IPS DF 6.9 (cell line): ENCODE measurements at regions not wholly inside any gene's neighbourhood (a gene's known extent, or its start where the extent isn't known, plus 50 kb on each side); places are given as distances from the start of the nearest gene placed in this dataset.
"Not testable (repeated sequence)": the region's sequence is repeated elsewhere in the genome, so short reads cannot be mapped to it uniquely, and the experiment has no call there.

ENCODE experiments used
- DNase-seq: peaks from one replicate; pipeline ENCODE4 v3.0.0-alpha.2; 2013; ENCODE audit warnings: low read depth, low spot score
- H3K27ac ChIP-seq: one replicate; pipeline ENCODE4 v1.5.1; 2013; ENCODE audit warnings: low read length, control low read depth
- H3K27me3 ChIP-seq: 2 replicates; pipeline ENCODE4 v1.6.1; 2013; ENCODE audit warnings: mild to moderate bottlenecking, low read length; ENCODE audit not compliant: control insufficient read depth, insufficient read depth
- H3K36me3 ChIP-seq: 2 replicates; pipeline ENCODE4 v1.6.1; 2013; ENCODE audit warnings: low read length; ENCODE audit not compliant: control insufficient read depth, insufficient read depth
- H3K4me1 ChIP-seq: 2 replicates; pipeline ENCODE4 v1.6.1; 2013; ENCODE audit warnings: low read length; ENCODE audit not compliant: control insufficient read depth, insufficient read depth
- H3K4me3 ChIP-seq: 2 replicates; pipeline ENCODE4 v1.5.1; 2013; ENCODE audit warnings: mild to moderate bottlenecking, low read length
- H3K9me3 ChIP-seq: 2 replicates; pipeline ENCODE4 v1.6.1; 2013; ENCODE audit warnings: low read length, inconsistent platforms; ENCODE audit not compliant: control insufficient read depth, insufficient read depth
- WGBS: extraction: QIAGEN DNeasy Blood & Tissue Kit; methylation state at CpG from one replicate; pipeline ENCODE4 v1.1.7; 2013; ENCODE audit warnings: mixed read lengths, missing lambda C conversion rate; ENCODE audit not compliant: insufficient read length, insufficient coverage; 5-methylcytosine and 5-hydroxymethylcytosine counted together

DNA sequence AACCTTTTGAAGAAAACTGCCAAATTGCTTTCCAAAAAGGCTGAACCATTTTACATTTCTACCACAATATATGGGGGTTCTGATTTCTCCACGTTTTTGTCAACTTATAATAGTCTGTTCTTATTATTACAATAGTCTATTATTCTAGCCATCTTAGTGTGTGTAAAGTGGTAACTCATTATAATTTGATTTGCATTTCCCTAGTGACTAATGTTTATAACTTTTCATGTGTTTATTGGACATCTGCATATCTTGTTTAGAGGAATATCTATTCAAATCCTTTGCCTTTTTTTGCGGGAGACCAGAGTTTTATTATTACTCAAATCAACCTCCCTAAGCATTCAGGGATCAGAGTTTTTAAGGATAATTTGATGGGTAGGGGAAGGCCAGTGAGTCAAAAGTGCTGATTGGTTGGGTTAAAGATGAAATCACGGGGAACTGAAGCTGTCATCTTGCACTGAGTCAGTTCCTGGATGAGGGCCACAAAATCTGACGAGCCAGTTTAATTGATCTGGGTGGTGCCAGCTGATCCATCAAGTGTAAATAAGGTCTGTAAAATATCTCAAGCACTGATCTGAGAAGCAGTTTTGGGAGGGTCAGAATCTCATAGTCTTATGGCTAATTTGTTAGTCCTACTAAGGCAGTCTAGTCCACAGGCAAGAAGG is 303.4 kb upstream of the NCKAP5 start:
- H3K36me3 ChIP-seq: no peaks in the 10 kb centered on the region
- H3K4me1 ChIP-seq: no peaks in the 10 kb centered on the region
- H3K9me3 ChIP-seq: no peaks in the 10 kb centered on the region
- no peak for DNase-seq
- no peak overlapping the region for H3K4me3 ChIP-seq
- no peak overlapping the region for H3K27ac ChIP-seq
- H3K27me3 ChIP-seq: no peaks in the 10 kb centered on the region
- WGBS: no CpG with 5 or more reads among the region's 4 CpGs

DNA sequence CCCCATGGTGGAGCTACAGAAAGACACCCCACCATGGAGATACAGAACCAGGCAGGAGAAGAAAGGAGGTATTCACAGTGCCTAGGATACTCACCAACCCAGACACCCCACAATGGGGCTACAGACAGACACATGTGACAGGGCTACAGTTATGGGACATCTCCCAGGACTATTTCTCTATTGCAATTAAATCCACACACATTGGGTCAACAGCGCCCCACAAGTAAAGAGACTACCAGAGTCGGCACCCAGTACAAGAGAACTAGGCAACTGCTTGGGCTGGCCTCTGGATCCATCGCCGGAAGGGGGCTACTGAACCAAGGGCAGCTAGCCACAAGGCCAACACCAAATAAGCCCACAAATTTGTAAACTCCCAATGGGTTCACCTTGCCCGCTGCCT is 310.1 kb upstream of the NCKAP5 start:
- no peak overlapping the region for H3K4me3 ChIP-seq
- no peaks in the 10 kb centered on the region for H3K9me3 ChIP-seq
- no peak for DNase-seq
- no peaks in the 10 kb centered on the region for H3K4me1 ChIP-seq
- H3K27ac ChIP-seq: no peak overlapping the region
- H3K27me3 ChIP-seq: no peaks in the 10 kb centered on the region
- WGBS: no CpG with 5 or more reads among the region's 5 CpGs
- no peaks in the 10 kb centered on the region for H3K36me3 ChIP-seq

DNA sequence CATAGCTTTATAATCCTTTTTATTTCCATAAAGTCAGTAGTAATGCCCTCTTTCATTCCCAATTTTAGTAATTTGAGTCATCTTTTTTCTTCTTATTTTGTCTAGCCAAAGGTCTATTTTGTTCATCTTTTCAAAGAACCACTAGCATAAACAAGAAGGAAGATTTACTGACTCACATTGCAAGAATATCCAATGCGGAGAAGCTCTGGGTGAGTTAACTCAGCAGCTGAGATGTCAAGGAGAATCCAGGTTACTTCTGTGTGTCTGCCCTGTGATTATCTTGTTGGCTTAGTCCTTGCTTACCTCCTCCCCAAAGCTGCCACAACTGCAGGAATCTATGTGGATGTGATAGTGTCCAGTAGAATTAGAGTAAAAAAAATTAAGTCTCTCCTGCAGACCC is 311.4 kb upstream of the NCKAP5 start:
- Histone ChIP-seq H3K9me3 (no peaks in the 10 kb centered on the region), H3K4me1 (no peaks in the 10 kb centered on the region), H3K4me3 (no peak overlapping the region), H3K27ac (no peak overlapping the region), H3K36me3 (no peaks in the 10 kb centered on the region), H3K27me3 (no peaks in the 10 kb centered on the region)
- DNase-seq: no peak
- no CpG with 5 or more reads among the region's 1 CpG for WGBS

DNA sequence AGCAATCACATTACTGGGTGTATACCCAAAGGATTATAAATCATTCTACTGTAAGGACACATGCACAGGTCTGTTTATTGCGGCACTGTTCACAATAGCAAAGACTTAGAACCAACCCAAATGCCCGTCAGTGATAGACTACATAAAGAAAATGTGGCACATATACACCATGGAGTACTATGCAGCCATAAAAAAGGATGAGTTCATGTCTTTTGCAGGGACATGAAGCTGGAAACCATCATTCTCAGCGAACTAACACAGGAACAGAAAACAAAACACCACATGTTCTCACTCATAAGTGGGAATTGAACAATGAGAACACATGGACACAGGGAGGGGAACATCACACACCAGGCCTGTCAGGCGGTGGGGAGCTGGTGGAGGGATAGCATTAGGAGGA is 313.9 kb upstream of the NCKAP5 start:
- not testable (repeated sequence) for H3K4me3 ChIP-seq, H3K27me3 ChIP-seq, H3K27ac ChIP-seq, H3K9me3 ChIP-seq, DNase-seq, H3K36me3 ChIP-seq, H3K4me1 ChIP-seq
- WGBS: no CpG with 5 or more reads among the region's 4 CpGs

DNA sequence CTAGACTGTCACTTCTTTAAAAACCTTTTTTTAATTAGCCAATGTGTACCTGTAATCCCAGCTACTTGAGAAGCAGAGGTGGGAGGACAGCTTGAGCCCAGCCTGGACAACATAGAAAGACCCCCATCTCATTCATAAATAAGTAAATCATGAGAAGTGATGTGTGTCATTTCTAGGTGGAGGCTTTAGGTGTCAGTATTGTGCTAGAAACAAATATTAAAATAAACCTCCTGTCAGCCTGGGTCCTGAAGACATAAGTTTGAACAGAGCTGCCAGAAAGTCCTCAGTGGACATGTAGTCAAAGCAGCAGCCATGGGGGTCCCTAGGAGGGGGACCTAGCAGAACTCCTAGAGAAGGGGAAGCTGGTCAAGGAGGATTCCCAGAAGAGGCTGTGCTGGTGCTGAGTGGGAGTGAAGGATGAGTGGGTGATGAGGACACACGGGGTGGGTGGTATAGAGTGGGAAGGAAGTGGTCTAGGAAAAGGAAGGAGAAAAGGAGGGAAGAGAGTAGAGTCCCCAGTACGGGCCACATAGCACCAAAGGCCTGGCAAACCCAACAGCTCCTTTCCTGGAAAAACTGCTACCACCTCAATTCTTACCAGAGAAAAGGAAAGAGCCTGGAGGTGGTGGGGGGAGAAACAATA is 316.6 kb upstream of the NCKAP5 start:
- H3K27me3 ChIP-seq: no peaks in the 10 kb centered on the region
- no peaks in the 10 kb centered on the region for H3K9me3 ChIP-seq
- H3K36me3 ChIP-seq: no peaks in the 10 kb centered on the region
- H3K27ac ChIP-seq: no peak overlapping the region
- DNase-seq: no peak
- no peak overlapping the region for H3K4me3 ChIP-seq
- no peaks in the 10 kb centered on the region for H3K4me1 ChIP-seq
- 100% methylated on average over 1 of the region's 2 CpGs for WGBS

GRCh38 chr2:133885847-133886246 is 317.6 kb upstream of the NCKAP5 start:
- no peaks in the 10 kb centered on the region for H3K27me3 ChIP-seq
- H3K36me3 ChIP-seq: no peaks in the 10 kb centered on the region
- WGBS: no CpG with 5 or more reads among the region's 5 CpGs
- no peak overlapping the region for H3K4me3 ChIP-seq
- DNase-seq: no peak
- no peaks in the 10 kb centered on the region for H3K4me1 ChIP-seq
- no peak overlapping the region for H3K27ac ChIP-seq
- no peaks in the 10 kb centered on the region for H3K9me3 ChIP-seq

DNA sequence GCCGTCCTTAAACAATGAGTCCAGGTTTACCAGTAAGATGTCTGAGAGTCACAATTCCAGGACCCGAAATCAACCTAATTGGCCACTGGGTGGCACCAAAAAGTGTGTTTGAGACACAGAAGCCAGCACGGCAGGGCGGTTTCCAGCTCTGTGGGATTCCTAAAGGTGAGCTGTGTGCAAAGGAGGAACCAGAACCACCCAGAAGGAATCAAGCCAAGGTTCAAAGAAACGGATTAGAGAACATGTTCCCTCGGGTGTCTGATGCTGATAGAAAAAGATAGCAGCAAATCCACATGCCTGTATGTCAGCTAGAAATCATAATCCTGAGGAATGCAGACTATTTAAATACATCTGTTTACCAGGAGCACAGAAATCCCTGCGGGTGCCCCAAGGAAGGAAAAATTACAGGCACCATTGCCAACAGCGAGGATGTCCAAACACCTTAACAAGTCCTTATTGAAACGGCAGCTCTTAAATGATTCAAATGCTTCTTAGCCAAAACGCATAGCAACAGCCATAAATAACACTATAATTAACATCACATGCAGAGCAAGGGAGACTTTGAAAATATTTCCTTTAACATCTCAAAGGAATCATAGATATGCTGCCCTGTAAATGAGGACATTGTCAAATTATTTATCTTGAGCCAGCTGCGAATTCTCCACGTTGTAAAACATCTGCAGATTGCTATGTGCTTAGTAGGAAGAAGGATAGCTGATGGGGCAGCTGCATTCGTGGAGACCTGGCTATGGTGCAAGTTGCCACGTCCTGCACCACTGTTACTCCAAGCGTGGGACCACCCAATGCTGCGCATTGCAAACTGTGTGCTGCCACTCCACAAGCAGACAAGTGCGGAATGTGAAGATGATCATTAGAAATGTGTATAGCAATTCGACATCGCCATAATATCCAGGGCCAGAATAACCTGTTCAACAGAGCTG is 318.7 kb upstream of the NCKAP5 start:
- Histone ChIP-seq H3K9me3 (no peaks in the 10 kb centered on the region), H3K27ac (no peak overlapping the region), H3K4me3 (no peak overlapping the region), H3K27me3 (no peaks in the 10 kb centered on the region), H3K4me1 (no peaks in the 10 kb centered on the region), H3K36me3 (no peaks in the 10 kb centered on the region)
- peak; percentile 75 for DNase-seq
- no CpG with 5 or more reads among the region's 19 CpGs for WGBS

GRCh38 chr2:133887676-133888040 is 319.4 kb upstream of the NCKAP5 start:
- Histone ChIP-seq H3K9me3 (no peaks in the 10 kb centered on the region), H3K4me3 (no peak overlapping the region), H3K4me1 (no peaks in the 10 kb centered on the region), H3K27me3 (no peaks in the 10 kb centered on the region), H3K36me3 (no peaks in the 10 kb centered on the region), H3K27ac (no peak overlapping the region)
- no peak for DNase-seq
- WGBS: no CpG with 5 or more reads among the region's 4 CpGs

- H3K27ac ChIP-seq: no peak overlapping the region
- H3K4me1 ChIP-seq: no peaks in the 10 kb centered on the region
- no peak for DNase-seq
- 100% methylated on average over 1 of the region's 8 CpGs for WGBS
- H3K27me3 ChIP-seq: no peaks in the 10 kb centered on the region
- no peak overlapping the region for H3K4me3 ChIP-seq
- H3K9me3 ChIP-seq: no peaks in the 10 kb centered on the region
- no peaks in the 10 kb centered on the region for H3K36me3 ChIP-seq
Measured at GRCh38 chr2:133888107-133888506, 319.8 kb upstream of the NCKAP5 start.

- no peaks in the 10 kb centered on the region for H3K36me3 ChIP-seq
- DNase-seq: no peak
- no peaks in the 10 kb centered on the region for H3K4me1 ChIP-seq
- no peaks in the 10 kb centered on the region for H3K9me3 ChIP-seq
- no peaks in the 10 kb centered on the region for H3K27me3 ChIP-seq
- WGBS: no CpG with 5 or more reads among the region's 8 CpGs
- H3K4me3 ChIP-seq: no peak overlapping the region
- no peak overlapping the region for H3K27ac ChIP-seq
Measured at GRCh38 chr2:133888621-133889219, 320.5 kb upstream of the NCKAP5 start.
